ENCODE measurements at regions not wholly inside any gene's neighbourhood (a gene's known extent, or its start where the extent isn't known, plus 50 kb on each side); places are given as distances from the start of the nearest gene placed in this dataset.

- Mint-ChIP-seq H3K9me3 (no peaks in the 10 kb centered on the region), H3K27ac (no peak overlapping the region), H3K4me3 (no peak overlapping the region), H3K4me1 (peaks cover 4% of the 10 kb centered on the region), H3K36me3 (ENCODE audit: low read depth) (no peaks in the 10 kb centered on the region), H3K27me3 (ENCODE audit: low read depth) (peaks cover 5% of the 10 kb centered on the region)
- TF ChIP-seq, protein P1, sequence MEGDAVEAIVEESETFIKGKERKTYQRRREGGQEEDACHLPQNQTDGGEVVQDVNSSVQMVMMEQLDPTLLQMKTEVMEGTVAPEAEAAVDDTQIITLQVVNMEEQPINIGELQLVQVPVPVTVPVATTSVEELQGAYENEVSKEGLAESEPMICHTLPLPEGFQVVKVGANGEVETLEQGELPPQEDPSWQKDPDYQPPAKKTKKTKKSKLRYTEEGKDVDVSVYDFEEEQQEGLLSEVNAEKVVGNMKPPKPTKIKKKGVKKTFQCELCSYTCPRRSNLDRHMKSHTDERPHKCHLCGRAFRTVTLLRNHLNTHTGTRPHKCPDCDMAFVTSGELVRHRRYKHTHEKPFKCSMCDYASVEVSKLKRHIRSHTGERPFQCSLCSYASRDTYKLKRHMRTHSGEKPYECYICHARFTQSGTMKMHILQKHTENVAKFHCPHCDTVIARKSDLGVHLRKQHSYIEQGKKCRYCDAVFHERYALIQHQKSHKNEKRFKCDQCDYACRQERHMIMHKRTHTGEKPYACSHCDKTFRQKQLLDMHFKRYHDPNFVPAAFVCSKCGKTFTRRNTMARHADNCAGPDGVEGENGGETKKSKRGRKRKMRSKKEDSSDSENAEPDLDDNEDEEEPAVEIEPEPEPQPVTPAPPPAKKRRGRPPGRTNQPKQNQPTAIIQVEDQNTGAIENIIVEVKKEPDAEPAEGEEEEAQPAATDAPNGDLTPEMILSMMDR (IDR thresholded peaks at IDR 0.05; ENCODE audit: unreplicated experiment in 3 of 3), result no peak
These were observed 171.1 kb upstream of the PPARGC1A start for GRCh38 chr4:24060932-24061331.

- Mint-ChIP-seq H3K4me3 (no peak overlapping the region), H3K4me1 (peaks cover 4% of the 10 kb centered on the region), H3K27me3 (ENCODE audit: low read depth) (peaks cover 7% of the 10 kb centered on the region), H3K9me3 (no peaks in the 10 kb centered on the region), H3K27ac (no peak overlapping the region), H3K36me3 (ENCODE audit: low read depth) (no peaks in the 10 kb centered on the region)
- TF ChIP-seq, protein P1 (IDR thresholded peaks at IDR 0.05; ENCODE audit: unreplicated experiment in 3 of 3), result no peak
These were observed 170.0 kb upstream of the PPARGC1A start for GRCh38 chr4:24059839-24060238.

DNA sequence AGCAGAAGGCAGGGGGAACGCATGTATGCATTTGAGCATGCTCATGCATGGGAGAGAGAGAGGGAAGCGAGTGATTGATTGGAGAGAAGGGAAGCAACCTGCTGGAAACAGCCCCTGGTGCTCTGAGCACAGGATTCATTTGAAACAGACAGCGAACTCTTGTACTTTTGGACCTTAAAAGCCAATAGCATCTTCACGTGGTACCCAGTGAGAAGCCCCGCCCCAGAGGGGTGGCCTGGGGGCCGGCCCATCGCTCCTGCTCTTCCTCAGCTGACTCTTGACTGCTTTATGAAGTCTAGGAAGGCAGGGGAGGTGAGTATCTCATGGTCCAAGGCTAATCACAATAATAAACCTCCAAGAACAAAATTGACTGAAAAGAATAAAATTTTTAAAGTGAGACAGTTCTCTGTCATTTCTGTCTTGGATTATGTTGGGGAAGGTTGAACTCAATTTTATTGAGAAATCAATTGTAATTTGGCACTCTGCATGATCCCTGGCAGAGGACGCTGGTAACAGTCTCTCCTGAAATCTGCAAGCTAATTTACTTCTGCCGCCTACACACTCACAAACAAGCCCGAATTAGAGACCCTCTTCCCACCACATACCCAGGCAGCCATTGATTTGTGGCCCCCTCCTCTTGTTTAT lies 168.2 kb upstream of the PPARGC1A start:
- peaks cover 8% of the 10 kb centered on the region for H3K4me1 Mint-ChIP-seq
- H3K36me3 Mint-ChIP-seq (ENCODE audit: low read depth), result no peaks in the 10 kb centered on the region
- no peaks in the 10 kb centered on the region for H3K9me3 Mint-ChIP-seq
- peaks cover 7% of the 10 kb centered on the region for H3K27me3 Mint-ChIP-seq (ENCODE audit: low read depth)
- H3K27ac Mint-ChIP-seq, result no peak overlapping the region
- H3K4me3 Mint-ChIP-seq, result no peak overlapping the region
- TF ChIP-seq, protein P1 (IDR thresholded peaks at IDR 0.05; ENCODE audit: unreplicated experiment in 3 of 3), result no peak

DNA sequence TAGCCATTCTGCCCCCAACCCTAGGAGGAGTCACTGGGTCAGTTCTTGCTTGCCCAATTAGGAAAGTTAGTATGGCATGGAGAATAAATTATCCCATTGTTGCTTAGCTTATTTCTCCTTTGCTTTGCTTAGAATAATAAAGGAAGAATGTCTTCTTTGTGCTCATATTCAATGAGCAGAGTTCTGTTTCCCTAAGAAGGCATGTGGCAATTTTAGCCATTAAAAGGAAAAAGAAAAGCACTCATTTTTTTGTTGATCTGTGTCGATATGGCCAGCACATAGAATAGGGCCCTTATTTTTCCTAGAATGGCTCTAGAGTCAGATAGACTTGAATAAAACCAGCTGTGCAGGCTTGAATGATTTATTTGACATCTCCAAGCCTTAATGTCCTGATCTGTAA lies 166.4 kb upstream of the PPARGC1A start:
- Mint-ChIP-seq H3K9me3 (no peaks in the 10 kb centered on the region), H3K27ac (peak overlapping the region in 1 of 3 experiments; percentile 3), H3K4me3 (no peak overlapping the region), H3K4me1 (peaks cover 8% of the 10 kb centered on the region), H3K27me3 (ENCODE audit: low read depth) (peaks cover 11% of the 10 kb centered on the region), H3K36me3 (ENCODE audit: low read depth) (no peaks in the 10 kb centered on the region)
- TF ChIP-seq, protein P1 (IDR thresholded peaks at IDR 0.05; ENCODE audit: unreplicated experiment in 3 of 3), result no peak

- Mint-ChIP-seq H3K4me3 (no peak overlapping the region), H3K27ac (peak overlapping the region in 1 of 3 experiments; percentile 3), H3K27me3 (ENCODE audit: low read depth) (peaks cover 11% of the 10 kb centered on the region), H3K9me3 (no peaks in the 10 kb centered on the region), H3K36me3 (ENCODE audit: low read depth) (no peaks in the 10 kb centered on the region), H3K4me1 (peaks cover 8% of the 10 kb centered on the region)
- TF ChIP-seq, protein P1 (IDR thresholded peaks at IDR 0.05; ENCODE audit: unreplicated experiment in 3 of 3), result no peak
These were observed 165.8 kb upstream of the PPARGC1A start for GRCh38 chr4:24055623-24056022.

DNA sequence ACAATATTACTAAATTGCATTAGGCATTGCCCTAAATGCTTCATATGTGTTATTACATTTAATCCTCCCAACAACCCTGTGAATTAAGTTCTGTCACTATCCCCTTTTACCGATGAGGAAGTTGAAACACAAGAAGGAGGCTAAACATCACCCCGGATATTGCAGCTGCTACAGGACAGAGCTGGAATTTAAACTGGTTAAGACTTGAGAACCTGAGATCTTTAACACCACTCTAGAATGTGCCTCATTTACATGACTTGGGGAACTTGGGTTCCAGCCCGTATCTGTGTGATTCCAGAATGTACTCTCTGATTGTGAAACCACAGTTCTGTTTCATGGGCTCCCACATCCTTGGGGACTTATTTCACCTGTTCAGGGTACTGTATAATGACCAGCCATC lies 165.1 kb upstream of the PPARGC1A start:
- Mint-ChIP-seq H3K4me1 (peaks cover 8% of the 10 kb centered on the region), H3K9me3 (no peaks in the 10 kb centered on the region), H3K36me3 (ENCODE audit: low read depth) (no peaks in the 10 kb centered on the region), H3K27me3 (ENCODE audit: low read depth) (peaks cover 11% of the 10 kb centered on the region), H3K4me3 (no peak overlapping the region), H3K27ac (peak overlapping the region in 1 of 3 experiments; percentile 3)
- TF ChIP-seq, protein P1 (IDR thresholded peaks at IDR 0.05; ENCODE audit: unreplicated experiment in 3 of 3), result no peak
